ENCODE measurements at regions not wholly inside any gene's neighbourhood (a gene's known extent, or its start where the extent isn't known, plus 50 kb on each side); places are given as distances from the start of the nearest gene placed in this dataset.

- DNase-seq (ENCODE audit: low read depth), result no peak
Measured at GRCh38 chr15:46110755-46111154, 475.9 kb downstream of the SQOR start.

DNA sequence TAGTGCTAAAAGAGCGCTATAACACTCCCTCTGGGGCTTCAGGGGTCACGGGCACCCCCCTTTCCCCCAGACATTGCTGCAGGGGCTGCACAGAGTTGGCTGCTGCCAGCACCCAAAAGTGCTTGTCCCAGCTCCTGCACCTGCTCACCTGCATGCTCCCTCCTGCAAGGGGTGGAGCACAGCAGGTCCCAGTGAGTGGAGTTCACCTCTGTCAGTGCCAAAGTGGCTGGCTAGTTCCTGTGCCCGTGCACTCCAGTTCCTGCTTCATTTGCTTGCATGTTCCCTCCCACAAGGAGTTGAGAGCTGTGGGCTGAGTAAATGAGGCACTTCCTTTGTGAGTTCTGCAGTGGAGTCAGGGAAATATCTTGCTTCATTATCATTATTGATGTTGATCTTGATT, 476.9 kb downstream of the SQOR start:
- DNase-seq (ENCODE audit: low read depth), result no peak

GRCh38 chr15:46117071-46117470, 482.2 kb downstream of the SQOR start:
- DNase-seq (ENCODE audit: low read depth), result no peak

DNA sequence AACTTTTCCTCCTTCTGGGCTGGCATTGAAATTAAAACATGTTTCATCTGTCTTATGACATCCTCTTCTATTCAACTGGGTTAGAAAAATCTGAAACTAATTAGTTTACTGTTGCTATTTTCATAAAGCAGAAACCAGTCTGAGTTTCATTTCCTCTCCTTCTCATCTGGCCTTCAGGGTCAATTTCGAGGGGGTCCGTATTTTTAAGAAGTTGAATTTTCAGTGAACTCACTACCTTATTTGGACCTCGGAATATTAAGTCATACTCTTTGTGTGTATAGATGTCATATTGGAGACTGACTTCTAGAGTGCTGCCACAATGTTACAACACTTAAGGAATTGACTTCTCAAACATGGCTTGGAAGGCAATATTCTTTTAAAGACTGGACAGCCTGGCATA, 485.9 kb downstream of the SQOR start:
- DNase-seq (ENCODE audit: low read depth), result no peak

DNA sequence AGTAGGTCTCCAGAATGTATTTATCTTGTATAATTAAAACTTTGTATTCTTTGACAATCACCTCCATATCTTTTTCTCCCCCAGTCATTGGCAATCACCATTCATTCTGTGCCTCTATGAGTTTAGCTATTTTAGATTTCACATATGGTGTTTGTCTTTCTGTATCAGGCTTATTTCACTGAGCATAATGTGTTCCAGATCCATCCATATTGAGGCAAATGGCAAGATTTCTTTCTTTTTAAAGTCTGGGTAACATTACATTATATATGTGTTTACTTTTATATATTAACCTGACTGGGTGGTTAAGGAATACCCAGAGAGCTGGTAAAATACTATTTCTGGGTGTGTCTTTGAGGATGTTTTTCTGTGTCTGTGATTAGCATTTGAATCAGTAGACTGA, 486.6 kb downstream of the SQOR start:
- DNase-seq (ENCODE audit: low read depth), result no peak

DNA sequence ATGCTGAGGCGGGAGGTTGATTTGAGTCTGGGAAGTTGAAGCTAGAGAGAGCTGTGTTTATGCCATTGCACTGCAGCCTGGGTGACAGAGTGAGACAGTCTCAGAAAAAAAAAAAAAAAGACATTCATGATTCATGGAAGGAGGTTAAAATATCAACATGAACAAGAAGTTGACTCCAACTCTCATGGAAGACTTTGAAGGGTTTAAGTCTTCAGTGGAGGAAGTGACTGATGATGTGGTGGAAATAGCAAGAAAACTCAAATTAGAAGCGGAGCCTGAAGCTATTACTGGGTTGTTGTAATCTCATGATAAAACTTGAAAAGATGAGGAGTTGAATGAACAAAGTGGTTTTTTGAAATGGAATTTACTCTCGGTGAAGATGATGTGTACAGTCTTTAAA, 491.8 kb downstream of the SQOR start:
- DNase-seq (ENCODE audit: low read depth), result no peak

GRCh38 chr15:46127361-46127874, 492.6 kb downstream of the SQOR start:
- no peak for DNase-seq (ENCODE audit: low read depth)

DNA sequence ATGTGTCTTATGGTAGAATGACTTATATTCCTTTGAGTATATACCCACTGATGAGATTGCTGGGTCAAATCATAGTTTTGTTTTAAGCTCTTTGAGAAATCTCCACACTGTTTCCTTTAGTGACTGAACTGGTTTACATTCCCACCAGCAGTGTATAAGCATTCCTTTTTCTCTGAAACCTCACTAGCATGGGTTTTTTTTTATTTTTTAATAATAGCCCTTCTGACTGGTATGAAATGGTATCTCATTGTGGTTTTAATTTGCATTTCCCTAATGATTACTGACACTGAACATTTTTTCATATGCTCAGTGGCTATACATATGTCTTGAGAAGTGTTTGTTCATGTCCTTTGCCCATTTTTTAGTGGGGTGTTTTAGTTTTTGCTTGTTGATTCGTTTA, 494.3 kb downstream of the SQOR start:
- no peak for DNase-seq (ENCODE audit: low read depth)

DNA sequence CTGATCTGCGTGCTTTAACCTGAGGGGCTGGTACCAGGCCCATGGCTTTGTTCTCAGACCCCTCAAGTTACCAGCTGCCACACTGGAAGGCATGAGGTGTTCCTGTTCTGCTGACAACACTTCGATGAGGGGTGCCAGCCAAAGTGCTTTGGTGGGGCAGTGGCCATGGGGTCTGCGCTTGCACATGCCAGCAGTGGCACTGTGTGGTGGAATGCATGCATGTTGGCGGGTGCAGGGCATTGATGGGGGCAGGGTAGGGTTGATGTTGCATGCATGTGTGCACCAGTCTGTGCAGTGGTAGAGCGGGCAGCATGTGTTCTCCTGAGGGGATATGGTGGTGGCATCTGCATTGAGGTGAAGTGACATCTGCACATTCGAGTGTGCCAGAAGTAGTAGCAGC, 497.0 kb downstream of the SQOR start:
- no peak for DNase-seq (ENCODE audit: low read depth)

DNA sequence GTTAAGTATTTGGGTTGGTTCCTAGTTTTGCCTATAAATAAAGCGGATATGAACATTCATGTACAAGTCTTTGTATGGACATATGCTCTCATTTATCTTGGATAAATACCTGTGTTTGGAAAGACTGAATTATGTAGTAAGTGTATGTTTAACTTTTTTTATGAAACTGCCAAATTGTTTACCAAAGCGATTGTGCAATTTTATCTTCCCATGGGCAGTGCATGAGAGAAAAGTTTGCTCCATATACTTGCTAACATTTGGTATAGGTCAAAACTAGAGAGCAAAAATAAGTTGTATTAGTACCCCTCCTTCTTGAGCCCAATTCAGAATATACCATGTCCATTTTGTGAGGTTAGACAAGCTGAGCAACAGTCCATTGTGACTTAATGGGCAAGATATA, 502.6 kb downstream of the SQOR start:
- no peak for DNase-seq (ENCODE audit: low read depth)

- DNase-seq (ENCODE audit: low read depth), result no peak
Measured at GRCh38 chr15:46146002-46146401, 511.2 kb downstream of the SQOR start.

DNA sequence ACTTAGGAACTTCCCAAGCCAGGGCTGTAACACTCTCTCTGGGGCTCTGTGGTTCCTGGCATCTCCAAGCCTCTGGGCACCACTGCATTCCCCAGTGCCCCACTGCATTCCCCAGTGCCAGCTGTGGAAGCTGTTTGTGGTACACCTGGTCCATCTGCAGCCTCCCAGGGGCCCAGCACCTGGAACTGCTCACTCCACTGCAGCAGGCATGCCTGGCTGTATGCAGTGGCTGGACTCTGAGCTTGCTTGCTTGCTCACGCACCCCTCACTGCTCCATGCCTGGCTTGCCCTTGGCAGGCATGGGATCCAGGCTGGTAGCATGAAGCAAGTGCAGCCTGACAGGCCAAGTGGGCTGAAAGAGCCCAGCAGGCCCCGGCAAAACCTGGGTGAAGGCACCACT, 512.1 kb downstream of the SQOR start:
- no peak for DNase-seq (ENCODE audit: low read depth)

DNA sequence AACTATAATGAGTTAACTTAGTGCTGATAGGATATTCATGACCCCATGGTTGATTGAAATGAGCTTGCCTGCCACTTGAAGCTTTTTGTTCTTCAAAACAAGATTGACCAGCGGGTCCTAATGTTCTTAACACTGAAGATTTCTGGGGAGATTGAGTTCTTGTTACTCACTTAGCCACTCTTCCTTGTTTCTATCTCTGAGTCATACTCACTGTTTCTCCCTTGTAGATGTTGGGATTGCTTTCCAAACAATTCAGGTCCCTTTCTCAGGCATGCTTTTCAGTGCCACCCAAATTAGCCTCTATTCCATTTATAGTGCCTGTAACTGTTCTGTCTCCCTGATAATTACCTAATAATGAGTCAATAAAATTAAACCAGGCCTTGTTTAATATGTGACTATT, 517.0 kb downstream of the SQOR start:
- DNase-seq (ENCODE audit: low read depth), result no peak

GRCh38 chr15:46166750-46167149, 531.9 kb downstream of the SQOR start:
- no peak for DNase-seq (ENCODE audit: low read depth)

- DNase-seq (ENCODE audit: low read depth), result no peak
Measured at GRCh38 chr15:46170326-46170725, 535.5 kb downstream of the SQOR start.

DNA sequence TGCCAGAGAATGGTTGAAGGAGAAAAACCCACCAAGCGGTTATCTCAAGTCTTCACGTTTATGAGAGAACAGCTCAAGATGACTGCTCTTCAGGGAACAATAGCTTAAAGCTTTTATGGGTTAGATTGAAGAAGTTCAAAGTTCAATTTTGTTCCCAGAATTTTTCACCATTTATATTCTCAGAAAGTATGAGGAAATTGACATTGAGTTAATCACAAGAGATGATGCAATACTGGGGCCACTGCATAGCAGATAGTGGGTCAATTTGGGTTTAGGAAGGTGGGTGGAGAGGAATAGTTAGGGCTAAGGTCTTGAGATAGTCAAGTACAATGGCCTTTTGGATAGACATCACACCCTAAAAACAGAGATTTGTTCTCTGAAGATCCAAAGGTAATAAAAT, 539.3 kb downstream of the SQOR start:
- no peak for DNase-seq (ENCODE audit: low read depth)

DNA sequence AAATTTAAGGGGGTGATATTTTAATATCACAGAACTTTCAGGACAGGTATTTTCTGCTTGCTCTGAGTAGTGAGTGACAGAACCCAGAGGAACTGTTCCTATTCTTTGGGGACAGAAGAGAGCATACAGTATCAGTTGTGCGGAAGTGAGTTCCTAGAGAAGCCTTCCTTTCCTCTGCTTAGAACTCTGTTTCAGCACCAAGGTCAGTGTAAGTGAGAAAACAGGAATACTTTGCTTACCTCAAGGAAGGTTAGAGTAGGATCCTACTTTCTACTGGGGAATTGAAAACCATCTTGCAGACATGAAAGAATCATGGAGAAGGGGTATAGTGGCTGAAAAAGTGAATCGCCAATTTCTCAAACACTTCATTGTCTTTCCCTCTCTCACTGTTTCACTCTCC, 542.4 kb downstream of the SQOR start:
- no peak for DNase-seq (ENCODE audit: low read depth)

DNA sequence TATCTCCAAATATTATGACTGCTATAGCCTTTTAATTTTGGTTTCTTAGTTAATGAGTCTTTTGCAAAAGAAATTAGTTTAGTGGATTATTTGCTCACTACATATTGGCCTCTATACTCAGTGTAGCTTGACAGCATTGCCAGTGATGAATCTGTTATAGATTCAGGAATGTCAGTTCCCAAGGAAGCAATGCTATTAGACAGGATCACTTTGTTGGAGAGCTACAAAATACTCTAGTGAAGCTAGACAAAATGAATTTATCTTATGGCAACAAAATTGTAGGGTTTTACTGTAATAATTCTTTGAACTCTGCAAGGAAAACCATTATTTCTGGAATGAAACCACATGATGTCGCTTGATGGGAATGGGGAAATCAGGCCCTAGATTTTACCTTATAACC, 543.3 kb downstream of the SQOR start:
- no peak for DNase-seq (ENCODE audit: low read depth)

- no peak for DNase-seq (ENCODE audit: low read depth)
Measured at GRCh38 chr15:46207341-46207740, 572.5 kb downstream of the SQOR start.

DNA sequence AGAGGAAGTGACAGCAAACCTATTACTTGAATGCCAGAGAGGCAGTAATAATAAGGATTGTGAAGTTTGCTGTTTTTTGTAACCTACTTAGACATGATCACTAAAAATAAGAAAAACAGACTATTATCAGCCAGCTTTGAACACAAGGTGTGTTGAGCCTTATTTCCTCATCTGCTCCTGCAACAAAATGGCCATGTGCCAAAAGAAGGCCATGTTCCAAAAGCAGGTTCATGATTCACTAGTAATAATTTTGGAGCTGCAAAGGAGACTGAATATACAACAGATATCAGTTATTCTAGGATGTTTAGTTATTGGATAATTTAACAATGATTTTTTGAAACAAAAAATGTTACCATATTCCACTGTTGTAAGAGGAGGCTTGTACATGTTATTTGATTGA, 578.7 kb downstream of the SQOR start:
- no peak for DNase-seq (ENCODE audit: low read depth)

GRCh38 chr15:46222826-46223225, 588.0 kb downstream of the SQOR start:
- DNase-seq (ENCODE audit: low read depth), result no peak

- DNase-seq (ENCODE audit: low read depth), result no peak
Measured at GRCh38 chr15:46229263-46229662, 594.4 kb downstream of the SQOR start.

- no peak for DNase-seq (ENCODE audit: low read depth)
Measured at GRCh38 chr15:46231786-46232185, 597.0 kb downstream of the SQOR start.

- DNase-seq (ENCODE audit: low read depth), result no peak
Measured at GRCh38 chr15:46232471-46232870, 597.6 kb downstream of the SQOR start.

- no peak for DNase-seq (ENCODE audit: low read depth)
Measured at GRCh38 chr15:46242935-46243334, 608.1 kb downstream of the SQOR start.
